Pancreas (tissue), 10 donors: ENCODE measurements at regions not wholly inside any gene's neighbourhood (a gene's known extent, or its start where the extent isn't known, plus 50 kb on each side); places are given as distances from the start of the nearest gene placed in this dataset.

Source experiments
- ATAC-seq, 4 donors: fragments of 200-7000 bp; cut with Tn5 transposase; one replicate each; pipeline versions ENCODE4 v1.8.0 to v1.9.1; 2020; ENCODE audit warnings: mild to moderate bottlenecking in 4 of 4, moderate library complexity in 4 of 4
- DNase-seq, 6 donors: peaks; one replicate each; pipeline ENCODE4 v3.0.0-alpha.2; 2020
- FAIRE-seq: peaks from 2 replicates; lab custom pipeline; 2012; peaks lifted over from hg19 to GRCh38; lab: Jason Lieb, UNC
- H3K27ac ChIP-seq, 4 donors: fragments of 200-600 bp; sonication (generic); 1 replicate in 3 of 4; 2 replicates in 1 of 4; pipeline versions ENCODE4 v1.5.0 to v1.8.0; 2020
- H3K27me3 ChIP-seq, 4 donors: fragments of 200-600 bp; one replicate each; pipeline ENCODE4 v1.8.0; 2021
- H3K36me3 ChIP-seq, 3 donors: fragments of 200-600 bp; sonication (generic) in 1 of 3; one replicate each; pipeline versions ENCODE4 v1.5.0 to v1.8.0; 2020 to 2021
- H3K4me1 ChIP-seq, 3 donors: fragments of 200-600 bp; one replicate each; pipeline ENCODE4 v1.8.0; 2021
- H3K4me3 ChIP-seq, 4 donors: fragments of 200-600 bp; sonication (generic) in 2 of 4; one replicate each; pipeline versions ENCODE4 v1.5.0 to v1.8.0; 2020 to 2021
- H3K9me3 ChIP-seq, 4 donors: fragments of 200-600 bp; one replicate each; pipeline ENCODE4 v1.8.0; 2021
- WGBS, 2 donors: extraction: QIAGEN DNeasy Blood & Tissue Kit; methylation state at CpG; one replicate each; pipeline ENCODE4 v1.1.7; 2013; 5-methylcytosine and 5-hydroxymethylcytosine counted together
- intact Hi-C, 3 donors: fragments of 100-400 bp; cut with DNase I; formaldehyde crosslinking; loops; one replicate each; pipeline versions ENCODE4 v1.11.1 to v1.14.2; 2022
- TF ChIP-seq, protein P1 (sequence below), 4 donors: fragments of 200-600 bp; sonication (generic) in 3 of 4; IDR thresholded peaks; one replicate each; pipeline versions ENCODE4 v1.5.0 to v1.8.0; 2021; ENCODE audit warnings: antibody characterized with exemption in 4 of 4
- donor health status: healthy with polysubstance abuse.
- donor health status: DM: no; HTN: no; CAD: no; lungs with moderate emphysema.
- donor health status: DM: no; HTN: no; CAD: no.
- donor health status: control.
- donor health status: control.
- donor health status: Bipolar disorder and iron deficiency.
- donor health status: DM: yes; HTN: yes; CAD: no.
- donor health status: DM: no; HTN: no; CAD: no.
- donor health status: DM: no; HTN: no; CAD: no.
- donor health status: DM: yes; HTN: yes; CAD: no.

DNA sequence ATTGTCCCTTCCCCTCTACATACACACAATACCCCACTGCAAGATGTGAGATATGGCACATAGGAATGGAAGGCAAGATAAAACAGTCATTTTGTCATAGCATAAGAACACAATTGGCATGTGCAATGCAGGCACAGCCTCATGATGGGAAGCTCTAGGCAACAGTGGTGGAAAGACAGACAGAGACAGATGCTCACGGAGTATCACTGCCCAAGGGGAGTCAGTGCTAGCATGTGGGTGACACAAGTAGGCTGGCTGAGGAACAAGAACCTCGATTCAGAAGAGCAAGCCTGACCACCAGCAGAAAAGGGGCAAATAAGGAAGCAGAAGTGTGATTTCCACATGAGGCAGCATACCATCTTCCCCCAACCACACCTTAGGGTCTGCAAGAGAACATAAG is 323.6 kb downstream of the PAX3 start:
- Histone ChIP-seq H3K27ac (no peak overlapping the region), H3K27me3 (no peaks in the 10 kb centered on the region), H3K36me3 (no peaks in the 10 kb centered on the region), H3K9me3 (no peaks in the 10 kb centered on the region), H3K4me1 (no peaks in the 10 kb centered on the region), H3K4me3 (no peak overlapping the region)
- no peak for ATAC-seq
- TF ChIP-seq, protein P1, sequence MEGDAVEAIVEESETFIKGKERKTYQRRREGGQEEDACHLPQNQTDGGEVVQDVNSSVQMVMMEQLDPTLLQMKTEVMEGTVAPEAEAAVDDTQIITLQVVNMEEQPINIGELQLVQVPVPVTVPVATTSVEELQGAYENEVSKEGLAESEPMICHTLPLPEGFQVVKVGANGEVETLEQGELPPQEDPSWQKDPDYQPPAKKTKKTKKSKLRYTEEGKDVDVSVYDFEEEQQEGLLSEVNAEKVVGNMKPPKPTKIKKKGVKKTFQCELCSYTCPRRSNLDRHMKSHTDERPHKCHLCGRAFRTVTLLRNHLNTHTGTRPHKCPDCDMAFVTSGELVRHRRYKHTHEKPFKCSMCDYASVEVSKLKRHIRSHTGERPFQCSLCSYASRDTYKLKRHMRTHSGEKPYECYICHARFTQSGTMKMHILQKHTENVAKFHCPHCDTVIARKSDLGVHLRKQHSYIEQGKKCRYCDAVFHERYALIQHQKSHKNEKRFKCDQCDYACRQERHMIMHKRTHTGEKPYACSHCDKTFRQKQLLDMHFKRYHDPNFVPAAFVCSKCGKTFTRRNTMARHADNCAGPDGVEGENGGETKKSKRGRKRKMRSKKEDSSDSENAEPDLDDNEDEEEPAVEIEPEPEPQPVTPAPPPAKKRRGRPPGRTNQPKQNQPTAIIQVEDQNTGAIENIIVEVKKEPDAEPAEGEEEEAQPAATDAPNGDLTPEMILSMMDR (IDR thresholded peaks at IDR 0.05), result no peak
- no peak for DNase-seq
- intact Hi-C loops, result loop anchor here in 1 of 3 donors (10.0 kb wide), 2 partner anchors 400 to 1290 kb away; partner anchors contain the start of gene EPHA4
- 49 to 53% methylated on average over 2 of the region's 2 CpGs for WGBS, 2 donors
- no peak for FAIRE-seq

DNA sequence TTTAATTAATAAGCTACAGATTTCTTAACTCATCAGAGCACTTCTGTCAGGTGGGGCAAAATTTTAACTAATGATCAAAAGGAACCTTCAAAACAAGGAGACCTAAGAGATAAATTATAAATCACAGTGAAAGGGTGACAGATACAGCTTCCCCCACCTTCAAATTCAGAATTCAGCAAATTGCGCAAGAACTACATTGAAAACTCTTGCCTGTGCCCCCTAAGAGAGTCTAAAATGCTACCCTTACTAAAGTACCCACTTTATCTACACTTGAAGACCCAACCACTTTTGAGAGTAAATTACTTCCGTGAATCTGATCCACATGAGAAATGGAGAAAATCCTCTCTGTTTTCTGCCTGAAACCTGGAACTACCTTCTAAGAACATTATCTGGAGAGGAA is 324.9 kb downstream of the PAX3 start:
- FAIRE-seq (no peak), ATAC-seq (no peak), DNase-seq (no peak)
- TF ChIP-seq, protein P1 (IDR thresholded peaks at IDR 0.05), result no peak
- 90 to 94% methylated on average over 2 of the region's 2 CpGs for WGBS, 2 donors
- Histone ChIP-seq H3K4me3 (no peak overlapping the region), H3K36me3 (no peaks in the 10 kb centered on the region), H3K27me3 (no peaks in the 10 kb centered on the region), H3K9me3 (no peaks in the 10 kb centered on the region), H3K27ac (no peak overlapping the region), H3K4me1 (no peaks in the 10 kb centered on the region)
- intact Hi-C loops, result loop anchor here in 1 of 3 donors (10.0 kb wide), 2 partner anchors 399 to 1289 kb away; partner anchors contain the start of gene EPHA4

DNA sequence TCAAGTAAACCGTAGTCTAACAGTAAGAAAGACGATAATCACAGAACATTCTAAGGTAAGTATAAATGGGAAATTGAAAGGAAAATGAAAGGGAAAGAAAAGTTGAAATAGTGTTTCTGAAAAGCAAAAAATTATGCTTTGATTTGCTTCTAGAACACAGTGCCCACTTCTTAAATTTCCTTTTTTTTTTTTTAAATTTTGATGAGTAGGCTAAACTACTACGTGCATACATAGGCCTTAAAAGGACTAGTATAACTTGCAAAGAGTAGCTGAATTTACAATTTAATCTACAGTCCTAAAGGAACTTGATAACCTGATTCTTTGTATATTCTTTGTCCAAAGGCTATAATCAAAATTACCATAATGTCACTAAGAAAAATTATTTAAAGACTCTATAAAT is 325.3 kb downstream of the PAX3 start:
- no peak for FAIRE-seq
- TF ChIP-seq, protein P1 (IDR thresholded peaks at IDR 0.05), result no peak
- Histone ChIP-seq H3K27ac (no peak overlapping the region), H3K9me3 (no peaks in the 10 kb centered on the region), H3K36me3 (no peaks in the 10 kb centered on the region), H3K27me3 (no peaks in the 10 kb centered on the region), H3K4me3 (no peak overlapping the region), H3K4me1 (no peaks in the 10 kb centered on the region)
- intact Hi-C loops, result loop anchor here in 1 of 3 donors (10.0 kb wide), 2 partner anchors 399 to 1289 kb away; partner anchors contain the start of gene EPHA4
- no peak for DNase-seq
- 83 to 92% methylated on average over 3 of the region's 3 CpGs for WGBS, 2 donors
- ATAC-seq, result no peak

DNA sequence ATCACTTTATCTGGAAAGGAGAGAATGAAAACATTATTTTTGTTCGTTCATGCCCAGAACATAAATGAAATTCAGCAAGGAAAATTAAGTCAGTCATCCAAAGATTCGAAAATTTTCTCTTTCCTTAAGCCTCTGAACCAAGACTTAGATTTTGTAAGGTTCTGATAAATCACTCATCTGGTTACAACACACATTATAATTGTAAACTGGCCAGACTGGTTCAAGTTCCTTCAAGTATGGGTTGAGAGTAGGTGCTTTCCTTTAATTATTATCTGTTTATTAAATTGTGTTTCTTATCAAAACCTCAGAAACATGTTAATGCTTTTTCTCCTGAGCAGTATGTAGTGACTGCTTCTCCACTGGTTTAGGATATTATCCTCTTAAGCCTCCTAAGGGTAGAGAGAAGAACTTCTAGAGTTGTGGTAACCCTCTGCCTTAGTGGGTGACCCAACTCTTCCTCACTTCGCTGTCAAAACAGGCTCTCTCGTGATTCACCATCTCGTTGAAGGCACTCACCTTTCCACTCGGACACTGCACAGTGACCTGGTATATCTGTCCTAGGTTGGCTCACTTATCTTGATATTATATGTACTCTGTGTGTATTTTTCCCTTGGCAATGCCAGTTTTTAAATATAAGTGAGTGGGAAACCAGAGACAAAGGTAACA is 325.9 kb downstream of the PAX3 start:
- Histone ChIP-seq H3K36me3 (no peaks in the 10 kb centered on the region), H3K9me3 (no peaks in the 10 kb centered on the region), H3K27me3 (no peaks in the 10 kb centered on the region), H3K27ac (no peak overlapping the region), H3K4me1 (no peaks in the 10 kb centered on the region), H3K4me3 (no peak overlapping the region)
- DNase-seq (no peak), ATAC-seq (no peak), FAIRE-seq (no peak)
- intact Hi-C loops, result loop anchor here in 1 of 3 donors (10.0 kb wide), 2 partner anchors 398 to 1288 kb away; partner anchors contain the start of gene EPHA4
- TF ChIP-seq, protein P1 (IDR thresholded peaks at IDR 0.05), result no peak
- WGBS, 2 donors, result 59 to 78% methylated on average over 6 of the region's 6 CpGs

DNA sequence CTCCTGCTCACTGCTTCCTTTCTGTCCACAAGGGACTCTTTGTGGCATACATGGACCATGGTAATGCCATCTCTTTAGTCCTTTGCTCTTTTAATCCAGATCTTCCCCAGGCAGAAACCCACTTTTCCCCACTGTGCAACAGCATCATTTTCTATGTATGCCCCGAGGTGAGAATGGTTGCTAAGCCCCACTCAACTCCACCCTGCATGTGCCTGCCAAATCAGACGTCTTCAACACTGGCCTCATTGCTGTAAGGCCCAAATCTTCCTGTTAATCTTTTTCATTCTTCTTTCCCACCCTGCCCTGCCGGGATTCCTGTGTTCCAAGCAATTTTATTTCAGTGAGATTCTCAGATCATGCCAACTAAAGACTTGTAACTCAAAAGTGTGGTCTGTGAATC is 328.4 kb downstream of the PAX3 start:
- no peak overlapping the region for H3K27ac ChIP-seq
- intact Hi-C loops, result loop anchor here in 1 of 3 donors (10.0 kb wide), 2 partner anchors 396 to 1286 kb away; partner anchors contain the start of gene EPHA4
- no peak for FAIRE-seq
- H3K36me3 ChIP-seq, result no peaks in the 10 kb centered on the region
- ATAC-seq, result no peak
- WGBS, 2 donors, result 28 to 44% methylated on average over 3 of the region's 3 CpGs
- DNase-seq, result no peak
- no peaks in the 10 kb centered on the region for H3K4me1 ChIP-seq
- H3K4me3 ChIP-seq, result no peak overlapping the region
- H3K9me3 ChIP-seq, result no peaks in the 10 kb centered on the region
- no peaks in the 10 kb centered on the region for H3K27me3 ChIP-seq
- TF ChIP-seq, protein P1 (IDR thresholded peaks at IDR 0.05), result no peak
